Hematopoietic multipotent progenitor cell (in vitro differentiated cells): ENCODE measurements at regions not wholly inside any gene's neighbourhood (a gene's known extent, or its start where the extent isn't known, plus 50 kb on each side); places are given as distances from the start of the nearest gene placed in this dataset.
"Not testable (repeated sequence)": the region's sequence is repeated elsewhere in the genome, so short reads cannot be mapped to it uniquely, and the experiment has no call there.

Experiments
- DNase-seq, 3 donors: peaks; one replicate each; pipeline ENCODE4 v3.0.0-alpha.2; 2011 to 2015; ENCODE audit warnings: low read depth in 2 of 3, low spot score in 2 of 3

GRCh38 chr2:220373878-220374277 lies 746.4 kb downstream of the SLC4A3 start:
- DNase-seq, result no peak

DNA sequence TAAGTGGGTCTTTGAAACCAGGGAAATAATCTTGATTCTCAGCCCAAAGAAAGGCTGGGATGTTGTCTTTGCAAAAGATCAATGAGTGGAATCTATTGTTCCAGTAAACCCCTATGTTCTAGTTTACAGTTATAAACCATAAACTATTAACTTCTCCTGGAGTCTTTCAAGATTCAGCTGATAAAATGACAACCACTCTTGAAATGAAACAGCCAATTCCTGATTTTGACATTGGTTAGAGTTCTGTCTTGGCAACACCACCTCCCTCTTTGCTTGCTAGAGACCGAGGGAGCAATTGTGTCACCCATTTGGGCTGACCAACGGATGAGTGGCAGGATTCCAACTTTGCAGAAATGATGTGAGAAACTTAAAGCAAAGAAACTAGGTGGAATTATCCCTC lies 746.9 kb downstream of the SLC4A3 start:
- DNase-seq, result no peak

GRCh38 chr2:220377482-220378155 lies 750.2 kb downstream of the SLC4A3 start:
- no peak for DNase-seq

DNA sequence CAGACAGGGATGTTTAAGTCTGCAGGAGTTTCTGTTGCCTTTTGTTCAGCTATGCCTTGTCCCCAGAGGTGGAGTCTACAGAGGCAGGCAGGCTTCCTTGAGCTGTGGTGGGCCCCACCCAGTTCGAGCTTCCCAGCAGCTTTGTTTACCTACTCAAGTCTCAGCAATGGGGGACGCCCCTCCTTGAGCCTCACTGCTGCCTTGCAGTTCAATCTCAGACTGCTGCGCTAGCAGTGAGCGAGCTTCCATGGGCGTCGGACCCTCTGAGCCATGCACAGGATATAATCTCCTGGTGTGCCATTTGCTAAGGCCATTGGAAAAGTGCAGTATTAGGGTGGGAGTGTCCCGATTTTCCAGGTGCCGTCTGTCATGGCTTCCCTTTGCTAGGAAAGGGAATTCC lies 760.3 kb downstream of the SLC4A3 start:
- DNase-seq, result not testable (repeated sequence)

DNA sequence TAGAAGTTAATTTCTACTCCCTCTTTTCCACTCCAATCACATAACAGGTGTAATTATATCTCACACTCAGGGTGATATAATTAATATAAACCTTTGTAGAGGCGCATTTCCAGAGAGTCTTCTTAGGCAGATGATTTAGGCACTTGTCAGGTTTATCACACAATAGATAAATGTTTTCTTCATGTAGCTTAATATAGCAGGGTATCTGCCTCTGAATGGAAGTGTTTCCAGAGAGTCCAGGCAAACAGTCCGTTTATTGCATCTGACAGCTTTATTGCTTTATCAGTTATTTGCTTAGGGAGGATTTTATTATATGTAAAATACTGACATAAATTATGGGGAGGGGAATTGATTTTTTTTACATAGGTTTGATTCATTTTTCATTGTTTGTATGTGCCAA lies 766.3 kb downstream of the SLC4A3 start:
- no peak for DNase-seq

- no peak for DNase-seq
Observed at GRCh38 chr2:220394433-220394832, 767.0 kb downstream of the SLC4A3 start.

- DNase-seq, result no peak
Observed at GRCh38 chr2:220396287-220396686, 768.9 kb downstream of the SLC4A3 start.

GRCh38 chr2:220410296-220410695 lies 782.9 kb downstream of the SLC4A3 start:
- no peak for DNase-seq

GRCh38 chr2:220417503-220417902 lies 790.1 kb downstream of the SLC4A3 start:
- no peak for DNase-seq

DNA sequence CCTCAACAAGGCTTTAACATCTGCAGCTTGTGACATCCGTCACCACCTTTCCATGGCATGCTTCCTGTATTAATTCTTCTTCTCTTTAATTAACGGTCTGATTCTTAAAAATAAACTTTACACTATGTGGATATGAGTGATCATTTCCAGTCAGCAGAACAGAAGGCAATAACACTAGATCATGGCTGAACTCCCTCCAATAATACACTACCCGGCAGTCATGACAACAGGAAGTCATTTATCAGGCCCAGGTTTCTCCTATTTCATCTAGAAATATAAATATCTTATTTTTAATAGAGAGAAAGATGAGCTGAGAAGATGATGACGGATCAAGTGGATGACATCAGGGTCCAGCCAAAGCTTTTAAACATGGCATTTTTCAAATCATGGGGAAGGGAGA lies 792.2 kb downstream of the SLC4A3 start:
- no peak for DNase-seq

DNA sequence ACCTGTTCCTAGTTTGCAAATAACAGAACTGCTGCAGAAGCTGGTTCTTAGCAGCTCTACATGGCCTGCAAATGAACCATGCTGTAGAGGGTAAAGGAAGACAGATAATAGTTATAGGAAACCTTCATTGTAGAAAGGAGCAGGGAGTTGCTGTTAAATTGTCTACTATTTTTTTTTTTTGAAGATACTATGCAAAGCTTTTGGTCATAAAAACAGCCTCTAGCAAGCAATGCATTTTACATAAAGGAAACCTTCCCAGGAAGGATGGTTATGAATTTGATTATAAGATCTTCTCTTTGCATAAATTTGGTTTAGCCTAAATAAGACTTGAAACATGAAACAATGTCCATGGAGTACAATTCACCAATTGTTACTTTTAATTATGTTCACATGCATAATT lies 793.4 kb downstream of the SLC4A3 start:
- no peak for DNase-seq

- DNase-seq, result no peak
Observed at GRCh38 chr2:220422676-220423075, 795.2 kb downstream of the SLC4A3 start.

GRCh38 chr2:220424561-220424960 lies 797.1 kb downstream of the SLC4A3 start:
- DNase-seq, result no peak

DNA sequence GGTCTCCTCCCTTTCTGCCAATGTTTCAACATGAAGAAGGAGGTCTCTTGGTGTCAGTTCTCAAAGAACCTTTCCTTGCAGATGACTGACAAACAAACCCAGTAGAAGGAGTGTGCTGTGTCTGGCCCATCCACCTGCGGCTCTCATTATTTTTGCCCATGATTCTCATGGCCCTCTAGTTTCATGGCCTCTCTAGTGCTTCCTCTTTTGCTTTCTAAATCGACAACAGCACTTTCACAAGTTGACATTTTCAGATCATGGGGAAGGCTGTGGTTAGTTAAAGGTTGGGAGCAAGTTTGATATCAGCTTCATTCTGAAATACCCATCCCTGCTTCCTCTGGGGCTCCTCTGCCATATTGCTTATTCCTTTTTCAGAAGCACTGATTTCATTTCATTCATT lies 805.2 kb downstream of the SLC4A3 start:
- no peak for DNase-seq

DNA sequence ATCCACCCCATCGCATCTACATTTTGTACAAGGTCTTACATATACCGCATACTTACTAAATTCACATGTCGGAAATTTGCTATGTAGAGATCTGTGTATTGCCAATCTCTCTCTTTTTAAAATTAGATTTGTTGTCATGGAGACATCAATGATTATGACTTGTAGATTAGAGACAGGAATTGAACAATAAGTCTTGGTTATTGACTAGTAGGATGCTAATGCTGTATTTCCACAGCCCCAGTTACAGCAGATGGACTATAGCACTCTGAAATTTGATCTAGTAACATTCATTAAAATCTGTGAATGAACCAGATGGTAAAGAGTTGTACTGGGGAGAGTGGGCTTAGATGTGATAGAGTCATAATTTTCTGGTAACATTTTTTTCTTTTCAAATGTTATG lies 805.7 kb downstream of the SLC4A3 start:
- DNase-seq, result no peak

DNA sequence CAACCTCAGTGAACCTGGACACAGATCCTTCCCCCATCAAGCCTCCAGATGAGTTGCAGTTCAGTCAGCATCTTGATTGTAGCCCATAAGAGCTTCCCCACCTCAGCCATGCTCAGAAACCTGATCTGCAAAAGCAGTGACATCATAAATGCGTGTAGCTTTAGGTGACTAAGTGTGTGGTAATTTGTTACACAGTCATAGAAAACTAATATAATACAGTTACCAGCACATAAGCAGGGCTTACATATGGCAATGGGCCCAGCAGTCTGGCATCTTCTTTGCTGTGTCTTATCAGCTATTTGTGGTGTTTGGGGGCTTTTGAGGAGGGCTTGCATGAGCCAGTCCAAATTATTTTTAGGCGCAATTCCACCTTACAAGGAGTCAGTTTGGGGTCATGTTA lies 807.0 kb downstream of the SLC4A3 start:
- DNase-seq, result no peak

DNA sequence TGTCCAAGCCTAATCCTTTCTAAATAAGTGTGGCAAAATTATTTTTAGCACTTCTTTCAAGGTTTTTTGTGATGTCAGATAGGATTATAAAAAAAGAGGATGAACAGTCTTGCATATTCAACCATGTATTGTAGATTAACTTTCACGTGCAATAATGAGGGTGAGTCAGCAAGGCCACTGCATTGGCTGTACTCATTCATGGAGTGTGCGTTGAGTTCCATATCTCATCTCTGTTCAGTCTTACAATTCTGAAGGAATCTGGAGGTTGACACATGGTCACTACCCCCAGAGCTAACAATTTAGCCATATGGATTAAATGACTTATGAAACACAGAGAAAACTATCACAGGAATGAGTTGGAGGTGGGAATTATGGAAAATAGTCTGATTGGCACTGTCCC lies 810.5 kb downstream of the SLC4A3 start:
- DNase-seq, result no peak

- DNase-seq, result no peak
Observed at GRCh38 chr2:220440731-220441130, 813.3 kb downstream of the SLC4A3 start.

DNA sequence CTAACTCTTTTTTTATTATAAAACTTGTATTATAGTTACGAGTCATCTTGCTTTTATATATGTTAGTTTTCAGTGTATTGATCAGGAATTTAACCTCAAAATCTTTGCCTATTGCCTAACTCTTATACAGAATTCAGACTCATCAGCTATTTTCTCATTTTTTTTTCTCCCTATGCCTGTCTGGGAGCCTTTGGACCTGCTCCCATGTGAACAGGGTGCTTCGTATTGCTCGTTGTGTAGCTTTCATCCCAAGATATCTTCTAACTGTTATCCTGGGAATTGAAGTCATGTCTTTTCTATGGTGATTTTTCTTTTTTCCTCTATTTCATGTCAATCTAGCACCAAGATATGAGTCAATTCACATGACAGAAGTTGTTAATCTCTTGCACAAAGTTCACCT lies 814.0 kb downstream of the SLC4A3 start:
- no peak for DNase-seq

DNA sequence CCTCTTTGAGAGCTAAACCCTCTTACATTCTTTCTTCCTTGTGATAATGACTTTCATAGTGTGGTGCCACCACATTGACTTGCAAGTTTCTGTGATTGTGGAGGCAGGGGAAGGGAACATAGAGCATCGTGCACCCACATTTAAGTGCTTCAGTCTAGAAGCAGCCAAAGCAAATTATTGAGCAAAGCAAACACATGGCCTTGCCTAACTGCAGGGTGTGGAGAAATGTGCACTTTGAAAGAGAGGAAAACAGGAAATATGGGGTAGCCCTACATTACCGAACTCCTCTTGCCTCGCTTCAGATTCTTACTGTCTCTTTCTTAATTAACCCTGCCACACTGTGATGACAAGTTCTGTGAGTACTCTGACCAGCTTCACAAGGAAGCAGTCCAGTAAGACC lies 814.6 kb downstream of the SLC4A3 start:
- DNase-seq, result no peak

GRCh38 chr2:220445429-220446105 lies 818.1 kb downstream of the SLC4A3 start:
- no peak for DNase-seq

DNA sequence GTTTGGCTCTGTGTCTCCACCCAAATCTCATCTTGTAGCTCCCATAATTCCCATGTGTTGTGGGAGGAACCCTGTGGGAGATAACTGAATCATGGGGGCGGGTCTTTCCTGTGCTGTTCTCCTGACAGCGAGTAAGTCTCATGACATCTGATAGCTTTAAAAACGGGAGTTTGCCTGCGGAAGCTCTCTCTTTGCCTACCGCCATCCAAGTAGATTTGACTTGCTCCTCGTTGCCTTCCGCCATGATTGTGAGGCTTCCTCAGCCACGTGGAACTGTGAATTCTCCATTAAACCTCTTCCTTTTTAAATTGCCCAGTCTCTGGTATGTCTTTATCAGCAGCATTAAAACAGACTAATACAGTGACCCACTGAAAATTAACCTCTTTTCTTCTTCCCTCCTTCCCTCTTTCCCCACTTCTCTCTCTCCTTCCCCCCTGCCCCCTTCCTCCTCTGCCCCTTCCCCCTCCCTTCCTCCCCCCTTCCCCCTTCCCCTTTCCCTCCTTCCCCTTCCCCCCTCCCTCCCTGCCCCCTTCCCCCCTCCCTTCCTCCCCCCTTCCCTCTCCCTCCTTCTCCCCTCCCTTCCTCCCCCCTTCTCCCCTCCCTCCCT lies 818.8 kb downstream of the SLC4A3 start:
- no peak for DNase-seq
